OCI-LY1 (cell line): ENCODE measurements at regions not wholly inside any gene's neighbourhood (a gene's known extent, or its start where the extent isn't known, plus 50 kb on each side); places are given as distances from the start of the nearest gene placed in this dataset.
A peak's percentile ranks its signal among the peaks of the same experiment; 100 is the strongest.

ENCODE experiments used
- EZH2 ChIP-seq: fragments of 200-600 bp; sonication (generic), shearing (Covaris generic); IDR thresholded peaks from 2 replicates; pipeline ENCODE4 v1.8.0; 2017; ENCODE audit warnings: borderline replicate concordance, mixed run types, mild to moderate bottlenecking, antibody characterized with exemption, low read length, moderate library complexity, mixed read lengths
- TF ChIP-seq, protein P1 (sequence below): fragments of 200-600 bp; sonication (generic), shearing (Covaris generic); IDR thresholded peaks from 2 replicates; pipeline ENCODE4 v1.5.1; 2017; ENCODE audit warnings: mild to moderate bottlenecking, antibody characterized with exemption, low read length, moderate library complexity, mixed read lengths

DNA sequence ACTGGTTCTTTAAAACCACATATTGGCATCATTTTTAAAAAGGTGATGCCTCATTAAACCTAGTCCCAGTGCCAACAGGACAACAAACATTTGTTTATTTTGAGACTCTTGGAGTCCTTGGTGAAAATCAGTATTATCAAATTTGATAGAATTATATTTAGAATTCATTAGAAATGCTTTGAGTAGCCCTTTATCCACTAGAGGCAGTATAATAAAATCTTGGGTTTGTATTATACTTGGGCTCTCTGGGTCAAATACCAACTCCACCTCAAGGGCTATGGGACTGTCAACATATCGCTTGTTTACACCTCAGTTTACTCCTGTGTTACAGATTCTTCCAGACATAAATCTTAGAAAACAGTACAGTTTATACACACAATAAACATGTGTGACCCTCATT lies 335.7 kb upstream of the FSTL5 start:
- TF ChIP-seq, protein P1, sequence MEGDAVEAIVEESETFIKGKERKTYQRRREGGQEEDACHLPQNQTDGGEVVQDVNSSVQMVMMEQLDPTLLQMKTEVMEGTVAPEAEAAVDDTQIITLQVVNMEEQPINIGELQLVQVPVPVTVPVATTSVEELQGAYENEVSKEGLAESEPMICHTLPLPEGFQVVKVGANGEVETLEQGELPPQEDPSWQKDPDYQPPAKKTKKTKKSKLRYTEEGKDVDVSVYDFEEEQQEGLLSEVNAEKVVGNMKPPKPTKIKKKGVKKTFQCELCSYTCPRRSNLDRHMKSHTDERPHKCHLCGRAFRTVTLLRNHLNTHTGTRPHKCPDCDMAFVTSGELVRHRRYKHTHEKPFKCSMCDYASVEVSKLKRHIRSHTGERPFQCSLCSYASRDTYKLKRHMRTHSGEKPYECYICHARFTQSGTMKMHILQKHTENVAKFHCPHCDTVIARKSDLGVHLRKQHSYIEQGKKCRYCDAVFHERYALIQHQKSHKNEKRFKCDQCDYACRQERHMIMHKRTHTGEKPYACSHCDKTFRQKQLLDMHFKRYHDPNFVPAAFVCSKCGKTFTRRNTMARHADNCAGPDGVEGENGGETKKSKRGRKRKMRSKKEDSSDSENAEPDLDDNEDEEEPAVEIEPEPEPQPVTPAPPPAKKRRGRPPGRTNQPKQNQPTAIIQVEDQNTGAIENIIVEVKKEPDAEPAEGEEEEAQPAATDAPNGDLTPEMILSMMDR, result peak; percentile 34
- no peak for TF ChIP-seq EZH2
